Colonic mucosa (tissue), 4 donors: ENCODE measurements at regions not wholly inside any gene's neighbourhood (a gene's known extent, or its start where the extent isn't known, plus 50 kb on each side); places are given as distances from the start of the nearest gene placed in this dataset.

Experiments used
- DNase-seq: peaks from one replicate; pipeline ENCODE4 v3.0.0-alpha.2; 2020
- H3K27ac ChIP-seq: fragments of 200-600 bp; one replicate; pipeline ENCODE4 v1.8.0; 2021
- H3K27me3 ChIP-seq: fragments of 200-600 bp; one replicate; pipeline ENCODE4 v1.8.0; 2021
- H3K36me3 ChIP-seq: fragments of 200-600 bp; one replicate; pipeline ENCODE4 v1.8.0; 2021
- H3K4me1 ChIP-seq: fragments of 200-600 bp; one replicate; pipeline ENCODE4 v1.8.0; 2021; ENCODE audit warnings: mild to moderate bottlenecking
- H3K4me3 ChIP-seq: fragments of 200-600 bp; one replicate; pipeline ENCODE4 v1.8.0; 2021
- H3K9ac ChIP-seq, 2 donors: one replicate each; pipeline ENCODE4 v1.7.0; 2013; ENCODE audit warnings: control low read depth in 2 of 2, low read depth in 2 of 2, low read length in 2 of 2
- H3K9me3 ChIP-seq: fragments of 200-600 bp; one replicate; pipeline ENCODE4 v1.8.0; 2021
- CTCF ChIP-seq: fragments of 200-600 bp; IDR thresholded peaks from one replicate; pipeline ENCODE4 v1.8.0; 2022; ENCODE audit warnings: antibody characterized with exemption, mild to moderate bottlenecking
- intact Hi-C: fragments of 100-400 bp; cut with DNase I; formaldehyde crosslinking; loops from one replicate; pipeline ENCODE4 v1.14.1; 2022
- donor health status: healthy.
- donor health status: DM: no; HTN: no; CAD: no.
- donor health status: DM: no; HTN: no; CAD: no.

- H3K36me3 ChIP-seq, result no peaks in the 10 kb centered on the region
- no peaks in the 10 kb centered on the region for H3K27me3 ChIP-seq
- intact Hi-C loops, result no loop called here
- H3K27ac ChIP-seq, result no peak overlapping the region
- no peak for TF ChIP-seq CTCF
- DNase-seq, result no peak
- no peak overlapping the region for H3K4me3 ChIP-seq
- H3K4me1 ChIP-seq, result no peaks in the 10 kb centered on the region
- H3K9ac ChIP-seq, result no peak overlapping the region
- H3K9me3 ChIP-seq, result no peaks in the 10 kb centered on the region
These were observed 106.2 kb downstream of the TMCO5A start for GRCh38 chr15:38040615-38041014.

- no peak for DNase-seq
- no peak for TF ChIP-seq CTCF
These were observed 107.1 kb downstream of the TMCO5A start for GRCh38 chr15:38041576-38041975.

GRCh38 chr15:38042211-38042610 is 107.8 kb downstream of the TMCO5A start:
- no peak overlapping the region for H3K27ac ChIP-seq
- intact Hi-C loops, result no loop called here
- no peaks in the 10 kb centered on the region for H3K36me3 ChIP-seq

More at GRCh38 chr15:38041576-38041975, 107.1 kb downstream of the TMCO5A start:
- H3K4me1 ChIP-seq, result no peaks in the 10 kb centered on the region
- no peak overlapping the region for H3K27ac ChIP-seq
- no peaks in the 10 kb centered on the region for H3K9me3 ChIP-seq
- no peaks in the 10 kb centered on the region for H3K36me3 ChIP-seq
- intact Hi-C loops, result no loop called here
- H3K9ac ChIP-seq, result no peak overlapping the region
- H3K27me3 ChIP-seq, result no peaks in the 10 kb centered on the region
- H3K4me3 ChIP-seq, result no peak overlapping the region

GRCh38 chr15:38042707-38043445 is 108.4 kb downstream of the TMCO5A start:
- H3K9me3 ChIP-seq, result no peaks in the 10 kb centered on the region
- intact Hi-C loops, result no loop called here
- H3K4me3 ChIP-seq, result no peak overlapping the region
- H3K36me3 ChIP-seq, result no peaks in the 10 kb centered on the region
- DNase-seq, result peak; percentile 18
- peak overlapping the region; percentile 29 for H3K27ac ChIP-seq
- no peak overlapping the region for H3K9ac ChIP-seq
- H3K27me3 ChIP-seq, result no peaks in the 10 kb centered on the region
- H3K4me1 ChIP-seq, result no peaks in the 10 kb centered on the region
- no peak for TF ChIP-seq CTCF

More at GRCh38 chr15:38042211-38042610, 107.8 kb downstream of the TMCO5A start:
- Histone ChIP-seq H3K9ac (no peak overlapping the region), H3K4me3 (no peak overlapping the region), H3K4me1 (no peaks in the 10 kb centered on the region), H3K9me3 (no peaks in the 10 kb centered on the region), H3K27me3 (no peaks in the 10 kb centered on the region)
- TF ChIP-seq CTCF, result no peak
- DNase-seq, result no peak

- DNase-seq, result no peak
- TF ChIP-seq CTCF, result no peak
- intact Hi-C loops, result no loop called here
These were observed 112.0 kb downstream of the TMCO5A start for GRCh38 chr15:38046257-38047051.

More at GRCh38 chr15:38046257-38047051, 112.0 kb downstream of the TMCO5A start:
- Histone ChIP-seq H3K9me3 (no peaks in the 10 kb centered on the region), H3K4me3 (no peak overlapping the region), H3K27ac (no peak overlapping the region), H3K27me3 (no peaks in the 10 kb centered on the region), H3K36me3 (no peaks in the 10 kb centered on the region), H3K4me1 (no peaks in the 10 kb centered on the region), H3K9ac (no peak overlapping the region)
